Posterior cingulate gyrus (tissue), 11 donors: ENCODE measurements at regions not wholly inside any gene's neighbourhood (a gene's known extent, or its start where the extent isn't known, plus 50 kb on each side); places are given as distances from the start of the nearest gene placed in this dataset.

ENCODE experiments used
- DNase-seq, 10 donors: peaks; one replicate each; pipeline versions ENCODE4 v3.0.0 to v3.0.0-alpha.2; 2020 to 2021; ENCODE audit warnings: mixed read lengths in 3 of 10
- intact Hi-C: fragments of 100-400 bp; cut with DNase I; formaldehyde crosslinking; loops from one replicate; pipeline ENCODE4 v1.15.1; 2023

GRCh38 chr15:70266412-70267121, 168.8 kb upstream of the TLE3 start:
- intact Hi-C loops, result no loop called here
- DNase-seq, result peak in 5 of 10 donors; percentile 33 to 91 (median 51)

DNA sequence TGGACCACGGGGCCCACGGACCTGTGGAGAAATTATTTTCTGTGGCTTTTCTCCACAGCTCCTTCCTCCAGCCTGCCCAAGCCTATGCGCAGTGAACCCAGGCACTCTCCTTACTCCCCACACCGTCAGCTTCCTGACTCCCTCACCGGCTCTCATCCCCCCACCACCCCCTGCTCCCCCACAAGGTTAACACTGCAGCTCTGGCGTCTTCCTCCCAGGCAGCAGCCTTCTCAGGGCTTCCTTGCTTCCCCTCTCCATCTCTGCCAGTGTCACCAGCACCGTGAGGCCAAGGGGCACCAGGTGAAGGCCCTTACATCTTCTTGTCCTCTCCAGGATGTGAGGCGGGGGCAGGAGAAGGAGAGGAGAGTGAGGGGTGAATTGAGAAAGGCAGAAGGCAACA, 168.3 kb upstream of the TLE3 start:
- no peak for DNase-seq
- intact Hi-C loops, result no loop called here

- intact Hi-C loops, result no loop called here
- peak in 1 of 10 donors; percentile 73 for DNase-seq
Measured at GRCh38 chr15:70265466-70265978, 167.8 kb upstream of the TLE3 start.

DNA sequence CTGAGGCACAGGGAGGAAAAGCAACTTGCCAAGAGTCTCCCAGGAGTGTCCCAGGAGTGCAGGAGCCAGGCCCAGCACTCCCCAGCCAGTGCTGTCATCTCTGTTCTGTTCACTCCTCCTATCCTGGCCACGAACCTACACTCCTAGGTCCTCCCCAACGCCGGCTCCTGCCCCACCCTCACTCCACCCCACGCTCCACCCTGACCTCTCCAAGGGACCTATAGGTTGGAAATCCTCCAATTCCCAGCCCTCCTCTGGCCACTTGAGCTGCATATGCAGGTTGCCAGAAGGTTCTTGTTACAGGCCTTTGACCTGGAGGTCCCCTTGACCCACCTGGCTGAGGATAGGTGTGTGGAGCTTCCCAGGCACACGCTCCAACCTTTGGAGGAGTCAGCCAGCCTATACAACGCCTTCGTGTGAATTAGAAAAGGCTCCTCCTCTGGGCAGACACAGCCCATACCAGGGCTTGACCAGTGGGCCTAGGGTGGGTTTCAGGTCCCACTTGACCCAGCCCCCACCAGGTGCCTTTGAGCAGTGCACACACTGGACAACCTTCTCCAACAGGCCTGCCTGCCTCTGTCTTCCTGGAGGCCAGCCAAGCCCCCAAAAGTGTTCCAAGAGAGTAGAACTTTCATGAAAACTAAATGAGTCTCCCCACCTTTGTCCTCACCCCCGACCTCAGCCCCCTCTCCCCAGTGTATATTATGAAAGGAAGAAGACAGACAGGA, 167.2 kb upstream of the TLE3 start:
- DNase-seq, result peak in 1 of 10 donors; percentile 63

GRCh38 chr15:70264014-70264582, 166.4 kb upstream of the TLE3 start:
- intact Hi-C loops, result no loop called here
- DNase-seq, result peak in 1 of 10 donors; percentile 24

More for the DNA sequence above, 167.2 kb upstream of the TLE3 start:
- intact Hi-C loops, result no loop called here

- DNase-seq, result peak in 4 of 10 donors; percentile 28 to 89 (median 58)
- intact Hi-C loops, result no loop called here
Measured at GRCh38 chr15:70262591-70263274, 165.0 kb upstream of the TLE3 start.

DNA sequence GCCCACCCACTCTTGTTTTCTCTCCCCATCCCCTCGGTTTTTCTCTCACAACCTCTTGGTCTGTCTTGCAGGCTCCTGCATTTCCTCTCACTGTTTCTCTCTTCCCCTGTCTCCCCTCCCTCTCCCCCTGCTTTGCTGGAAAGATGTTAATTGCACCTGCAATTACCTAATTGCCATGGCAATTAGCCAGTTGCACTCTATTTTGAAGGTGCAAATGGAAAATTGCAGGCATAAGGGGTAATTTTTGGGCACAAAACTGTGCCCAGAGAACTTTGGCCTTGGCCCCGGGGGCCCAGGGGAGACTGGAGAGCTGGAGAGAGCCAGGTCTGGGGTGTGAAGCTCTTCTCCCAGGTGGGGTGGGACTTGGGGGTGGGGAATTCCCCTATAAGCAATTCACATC, 164.5 kb upstream of the TLE3 start:
- peak in 1 of 10 donors; percentile 39 for DNase-seq
- intact Hi-C loops, result no loop called here

DNA sequence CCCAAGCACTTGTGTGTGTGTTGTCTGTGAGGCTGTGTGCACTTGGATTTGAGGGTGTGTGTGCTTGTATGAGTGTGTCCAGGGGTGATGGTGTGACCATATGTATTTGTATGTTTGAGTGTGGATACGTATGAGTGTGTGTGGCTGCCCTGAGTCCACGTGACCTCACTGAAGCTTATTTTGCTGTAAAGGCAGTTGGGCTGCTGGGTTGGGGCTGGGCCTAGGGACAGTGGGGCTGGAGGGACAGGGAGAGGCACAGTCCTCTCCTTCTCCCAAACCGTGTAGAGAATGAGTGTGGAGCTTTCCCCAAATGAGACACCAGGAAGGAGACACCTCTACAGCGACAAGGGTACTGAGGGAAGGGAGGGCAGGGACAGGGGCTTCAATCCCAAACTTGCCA, 163.4 kb upstream of the TLE3 start:
- intact Hi-C loops, result no loop called here
- DNase-seq, result peak in 1 of 10 donors; percentile 62

GRCh38 chr15:70260580-70260979, 162.9 kb upstream of the TLE3 start:
- peak in 2 of 10 donors; percentile 15 to 72 for DNase-seq
- intact Hi-C loops, result no loop called here

GRCh38 chr15:70259640-70260508, 162.2 kb upstream of the TLE3 start:
- intact Hi-C loops, result loop anchor here (10.0 kb wide), 1 partner anchor 155 kb away; no protein-coding TSS in a partner anchor
- DNase-seq, result peak in 2 of 10 donors; percentile 53 to 61

DNA sequence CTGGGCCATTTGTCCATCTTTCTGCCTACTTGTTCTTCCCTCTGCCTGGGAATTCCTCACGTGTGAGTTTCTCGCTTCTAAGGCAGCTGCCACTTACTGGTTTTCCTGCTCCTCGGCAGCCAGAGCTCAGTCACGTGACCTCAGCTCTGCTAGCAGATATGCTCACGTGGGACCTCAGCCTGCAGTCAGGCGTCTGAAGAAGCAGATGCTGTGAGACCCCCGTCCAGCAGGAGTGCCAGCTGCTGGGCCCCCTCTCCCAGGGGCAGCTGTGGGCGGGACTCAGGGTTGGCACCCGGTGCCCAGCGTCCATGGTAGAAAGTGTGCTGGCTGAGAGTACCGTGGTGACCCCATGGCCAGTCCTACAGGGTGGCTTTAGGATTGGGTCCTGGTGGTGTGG, 161.3 kb upstream of the TLE3 start:
- DNase-seq, result peak in 7 of 10 donors; percentile 27 to 91 (median 46)
- intact Hi-C loops, result loop anchor here (10.0 kb wide), 1 partner anchor 154 kb away; no protein-coding TSS in a partner anchor

DNA sequence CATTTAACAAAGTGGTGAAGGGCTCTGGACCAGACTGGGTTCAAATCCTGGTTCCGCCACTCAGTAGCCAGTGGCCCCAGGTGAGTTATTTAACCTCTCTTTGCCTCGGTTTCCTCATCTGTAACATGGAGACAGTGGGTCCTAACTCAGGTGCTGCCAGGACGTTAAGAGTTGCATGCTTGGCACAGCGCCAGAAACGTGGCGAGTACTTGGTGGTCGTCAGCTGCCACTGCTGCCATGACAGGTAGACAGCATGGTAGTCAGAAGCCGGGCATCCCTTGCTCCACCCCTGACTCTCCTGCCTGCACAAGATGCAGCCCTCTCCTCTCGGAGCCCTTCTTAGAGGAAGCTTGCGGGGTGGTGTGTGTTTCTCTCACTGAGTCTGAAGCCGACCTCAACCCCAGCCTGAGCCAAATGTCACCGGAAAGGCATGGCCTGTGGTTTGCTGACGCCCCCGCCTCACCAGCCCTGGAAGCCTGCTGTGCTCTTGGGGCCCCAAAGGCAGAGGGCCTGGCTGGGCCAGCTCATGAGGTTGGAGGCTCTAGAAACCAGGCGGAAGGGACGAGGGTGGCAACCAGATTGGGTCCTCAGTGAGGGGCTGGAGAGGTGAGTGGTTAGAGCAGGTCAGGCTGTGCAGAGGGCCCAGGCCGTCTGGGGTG, 160.8 kb upstream of the TLE3 start:
- intact Hi-C loops, result loop anchor here (10.0 kb wide), 1 partner anchor 154 kb away; no protein-coding TSS in a partner anchor
- peak in 2 of 10 donors; percentile 72 to 88 for DNase-seq

DNA sequence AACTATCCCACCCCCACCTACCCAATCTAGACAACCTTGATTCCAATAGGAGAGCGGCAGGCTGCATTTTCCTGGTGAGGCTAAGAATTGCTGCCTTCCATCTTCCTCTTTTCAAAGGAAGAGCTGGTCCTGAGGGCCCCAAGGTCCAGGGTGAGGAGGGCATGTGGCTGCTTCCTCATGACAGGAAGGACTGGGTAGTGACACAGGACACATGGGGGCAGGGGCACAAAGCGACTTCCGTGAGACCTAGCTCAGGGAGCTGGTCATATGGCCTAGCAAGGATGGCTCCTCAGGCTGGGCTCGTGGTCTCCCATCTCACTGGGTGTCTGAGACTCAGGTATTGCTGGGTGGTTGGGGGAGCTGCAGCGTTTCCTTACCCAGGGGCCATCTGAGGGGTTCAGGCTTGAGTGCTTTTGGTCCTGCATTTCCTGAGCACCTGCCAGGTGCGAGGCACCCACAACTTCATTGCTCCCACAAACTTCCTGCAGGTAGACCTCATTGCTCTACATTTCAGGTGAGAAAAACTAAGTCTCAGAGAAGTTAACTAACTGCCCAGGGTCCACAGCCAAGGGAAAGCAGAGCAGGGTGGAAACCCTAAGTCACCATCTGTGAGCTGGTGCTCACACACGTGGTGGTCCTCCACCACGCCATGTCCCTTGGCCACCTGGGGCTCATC, 160.0 kb upstream of the TLE3 start:
- intact Hi-C loops, result loop anchor here (10.0 kb wide), 1 partner anchor 153 kb away; no protein-coding TSS in a partner anchor
- DNase-seq, result peak in 3 of 10 donors; percentile 45 to 79 (median 47)

GRCh38 chr15:70257047-70257446, 159.3 kb upstream of the TLE3 start:
- intact Hi-C loops, result loop anchor here (10.0 kb wide), 1 partner anchor 152 kb away; no protein-coding TSS in a partner anchor
- peak in 2 of 10 donors; percentile 6 to 11 for DNase-seq

DNA sequence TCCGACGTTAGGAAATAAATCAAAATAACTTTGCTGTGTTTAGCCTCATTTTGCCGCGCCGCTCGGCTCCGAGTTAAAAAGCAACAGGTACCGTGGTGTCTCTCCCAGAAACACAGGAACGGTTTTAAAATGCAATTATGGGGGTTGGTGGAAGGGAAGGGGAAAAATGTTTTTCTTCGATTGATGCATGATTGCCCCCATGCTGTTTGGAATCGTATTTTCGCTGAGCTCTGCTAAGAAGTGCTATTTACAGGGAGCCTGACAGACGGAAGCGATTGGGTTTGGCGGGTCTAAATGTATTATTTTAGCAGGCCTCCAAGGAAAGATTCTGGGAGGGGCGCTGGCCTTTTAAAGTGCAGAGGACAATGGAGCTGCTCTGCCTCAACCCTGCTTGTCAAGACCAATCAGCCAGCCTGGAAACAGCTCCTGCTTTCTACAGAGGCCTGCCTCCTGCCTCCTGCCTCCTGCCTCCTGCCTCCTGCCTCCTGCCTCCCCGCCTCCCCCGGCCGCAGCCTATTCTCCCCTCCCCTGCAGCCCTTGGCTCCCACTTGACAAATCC, 156.7 kb upstream of the TLE3 start:
- intact Hi-C loops, result loop anchor here (10.0 kb wide), 1 partner anchor 150 kb away; no protein-coding TSS in a partner anchor
- DNase-seq, result peak in 2 of 10 donors; percentile 66 to 69

- peak in 3 of 10 donors; percentile 20 to 74 (median 67) for DNase-seq
- intact Hi-C loops, result loop anchor here (10.0 kb wide), 1 partner anchor 149 kb away; no protein-coding TSS in a partner anchor
Measured at GRCh38 chr15:70253461-70254156, 155.9 kb upstream of the TLE3 start.

DNA sequence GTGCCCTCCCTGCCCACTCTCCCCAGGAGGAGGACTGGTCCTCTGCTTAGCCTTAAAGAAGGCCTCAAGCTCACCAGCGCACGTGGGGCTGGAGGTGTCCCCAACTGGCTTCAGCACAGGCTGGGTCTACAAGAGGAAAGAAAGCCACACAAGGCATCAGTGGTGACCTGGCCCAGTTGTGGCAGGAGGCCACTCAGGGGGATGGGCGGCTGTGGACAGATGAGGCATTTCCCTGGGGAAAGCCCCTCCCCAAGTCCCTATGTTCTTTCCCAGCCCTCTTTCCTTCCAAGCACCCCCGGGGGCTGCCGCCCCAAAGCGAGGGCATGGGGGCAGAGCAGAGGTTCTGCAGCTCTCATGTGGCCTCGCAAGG, 155.2 kb upstream of the TLE3 start:
- DNase-seq, result peak in 3 of 10 donors; percentile 52 to 72 (median 57)
- intact Hi-C loops, result loop anchor here (10.0 kb wide), 1 partner anchor 148 kb away; no protein-coding TSS in a partner anchor
